Neutrophil (primary cell): ENCODE measurements at regions not wholly inside any gene's neighbourhood (a gene's known extent, or its start where the extent isn't known, plus 50 kb on each side); places are given as distances from the start of the nearest gene placed in this dataset.

ENCODE experiments used
- H3K27ac ChIP-seq: fragments of 200-600 bp; sonication (generic); 2 replicates; pipeline ENCODE4 v1.5.1; 2016; ENCODE audit warnings: mild to moderate bottlenecking, moderate library complexity
- H3K27me3 ChIP-seq: fragments of 200-600 bp; sonication (generic); 2 replicates; pipeline ENCODE4 v1.6.0; 2016; ENCODE audit warnings: mild to moderate bottlenecking
- H3K36me3 ChIP-seq: fragments of 200-600 bp; sonication (generic); 2 replicates; pipeline ENCODE4 v1.5.1; 2017
- H3K4me1 ChIP-seq, 2 experiments: fragments of 200-600 bp in 1 of 2; sonication (generic) in 1 of 2; 1 replicate in 1 of 2; 2 replicates in 1 of 2; pipeline versions ENCODE4 v1.5.1 to v1.6.1; 2013 to 2016; ENCODE audit warnings: low read depth in 1 of 2, low read length in 1 of 2, mild to moderate bottlenecking in 1 of 2, moderate library complexity in 1 of 2; ENCODE audit not compliant: control insufficient read depth in 1 of 2, insufficient read depth in 1 of 2
- H3K4me3 ChIP-seq, 2 experiments: fragments of 200-600 bp in 1 of 2; sonication (generic) in 1 of 2; 1 replicate in 1 of 2; 2 replicates in 1 of 2; pipeline ENCODE4 v1.5.1; 2013 to 2016; ENCODE audit warnings: low read depth in 1 of 2, low read length in 1 of 2, mild to moderate bottlenecking in 1 of 2, moderate library complexity in 1 of 2
- H3K9me3 ChIP-seq: fragments of 200-600 bp; sonication (generic); 2 replicates; pipeline ENCODE4 v1.5.1; 2016
- TF ChIP-seq, protein P1 (sequence below): fragments of 200-600 bp; sonication (generic); IDR thresholded peaks from 2 replicates; pipeline ENCODE4 v1.5.1; 2016; ENCODE audit warnings: antibody characterized with exemption

DNA sequence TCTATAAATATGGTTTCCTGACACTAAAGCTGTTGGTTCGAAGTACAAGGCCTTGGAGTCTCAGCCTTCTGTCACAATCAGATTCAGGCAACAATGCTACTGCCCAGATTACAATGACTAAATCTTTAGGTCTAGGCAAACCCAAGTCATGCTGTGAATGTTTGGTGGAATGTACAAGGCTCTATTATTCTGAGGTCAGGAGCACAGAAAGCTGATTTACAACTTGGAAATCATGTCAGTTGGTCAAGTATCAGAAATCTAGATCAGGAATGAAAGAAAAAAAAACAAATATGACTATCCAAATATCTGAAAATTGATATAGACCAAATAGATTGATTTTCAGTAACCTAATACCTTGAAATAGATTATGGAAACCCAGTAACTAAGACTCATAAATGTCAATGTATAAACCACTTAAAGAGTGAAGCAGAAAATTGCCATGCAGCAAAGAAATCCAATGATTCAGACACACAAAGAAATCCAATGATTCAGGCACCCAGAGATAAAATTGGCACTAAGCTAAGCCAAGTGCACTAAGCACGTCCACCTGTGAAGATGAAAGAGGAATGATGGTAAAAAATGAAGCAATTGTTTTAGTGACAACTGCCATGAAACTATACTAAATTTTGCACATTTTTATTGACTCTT is 588.0 kb upstream of the TUSC1 start:
- TF ChIP-seq, protein P1, sequence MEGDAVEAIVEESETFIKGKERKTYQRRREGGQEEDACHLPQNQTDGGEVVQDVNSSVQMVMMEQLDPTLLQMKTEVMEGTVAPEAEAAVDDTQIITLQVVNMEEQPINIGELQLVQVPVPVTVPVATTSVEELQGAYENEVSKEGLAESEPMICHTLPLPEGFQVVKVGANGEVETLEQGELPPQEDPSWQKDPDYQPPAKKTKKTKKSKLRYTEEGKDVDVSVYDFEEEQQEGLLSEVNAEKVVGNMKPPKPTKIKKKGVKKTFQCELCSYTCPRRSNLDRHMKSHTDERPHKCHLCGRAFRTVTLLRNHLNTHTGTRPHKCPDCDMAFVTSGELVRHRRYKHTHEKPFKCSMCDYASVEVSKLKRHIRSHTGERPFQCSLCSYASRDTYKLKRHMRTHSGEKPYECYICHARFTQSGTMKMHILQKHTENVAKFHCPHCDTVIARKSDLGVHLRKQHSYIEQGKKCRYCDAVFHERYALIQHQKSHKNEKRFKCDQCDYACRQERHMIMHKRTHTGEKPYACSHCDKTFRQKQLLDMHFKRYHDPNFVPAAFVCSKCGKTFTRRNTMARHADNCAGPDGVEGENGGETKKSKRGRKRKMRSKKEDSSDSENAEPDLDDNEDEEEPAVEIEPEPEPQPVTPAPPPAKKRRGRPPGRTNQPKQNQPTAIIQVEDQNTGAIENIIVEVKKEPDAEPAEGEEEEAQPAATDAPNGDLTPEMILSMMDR, result no peak
- Histone ChIP-seq H3K4me3 (no peak overlapping the region), H3K36me3 (no peaks in the 10 kb centered on the region), H3K27ac (no peak overlapping the region), H3K4me1 (no peaks in the 10 kb centered on the region), H3K9me3 (no peaks in the 10 kb centered on the region), H3K27me3 (no peaks in the 10 kb centered on the region)

GRCh38 chr9:26264709-26265601 is 586.7 kb upstream of the TUSC1 start:
- Histone ChIP-seq H3K36me3 (no peaks in the 10 kb centered on the region), H3K4me1 (no peaks in the 10 kb centered on the region), H3K27me3 (no peaks in the 10 kb centered on the region), H3K4me3 (no peak overlapping the region), H3K9me3 (no peaks in the 10 kb centered on the region), H3K27ac (no peak overlapping the region)
- TF ChIP-seq, protein P1, result no peak

DNA sequence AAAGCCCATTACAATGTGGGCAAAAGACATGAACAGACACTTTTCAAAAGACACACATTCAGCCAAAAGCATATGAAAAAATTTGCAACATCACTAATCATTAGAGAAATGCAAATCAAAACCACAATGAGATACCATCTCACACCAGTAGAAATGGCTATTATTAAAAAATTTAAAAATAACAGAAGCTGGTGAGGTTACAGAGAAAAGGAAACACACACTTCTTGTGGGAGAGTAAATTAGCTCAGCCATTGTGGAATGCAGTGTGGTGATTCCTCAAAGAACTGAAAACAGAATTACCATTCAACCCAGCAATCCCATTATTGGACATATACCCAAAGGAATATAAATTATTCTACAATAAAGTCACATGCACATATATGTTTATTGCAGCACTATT is 585.2 kb upstream of the TUSC1 start:
- TF ChIP-seq, protein P1, result no peak
- Histone ChIP-seq H3K4me3 (no peak overlapping the region), H3K27ac (no peak overlapping the region), H3K9me3 (no peaks in the 10 kb centered on the region), H3K4me1 (no peaks in the 10 kb centered on the region), H3K27me3 (no peaks in the 10 kb centered on the region), H3K36me3 (no peaks in the 10 kb centered on the region)

GRCh38 chr9:26262421-26263107 is 584.3 kb upstream of the TUSC1 start:
- Histone ChIP-seq H3K4me1 (no peaks in the 10 kb centered on the region), H3K36me3 (no peaks in the 10 kb centered on the region), H3K27ac (no peak overlapping the region), H3K9me3 (no peaks in the 10 kb centered on the region), H3K27me3 (no peaks in the 10 kb centered on the region), H3K4me3 (no peak overlapping the region)
- TF ChIP-seq, protein P1, result no peak

GRCh38 chr9:26261503-26262330 is 583.5 kb upstream of the TUSC1 start:
- H3K36me3 ChIP-seq, result no peaks in the 10 kb centered on the region
- H3K4me1 ChIP-seq, result no peaks in the 10 kb centered on the region
- H3K27me3 ChIP-seq, result no peaks in the 10 kb centered on the region
- H3K27ac ChIP-seq, result no peak overlapping the region
- no peak overlapping the region for H3K4me3 ChIP-seq
- H3K9me3 ChIP-seq, result no peaks in the 10 kb centered on the region
- TF ChIP-seq, protein P1, result no peak
